GM18909 (cell line): ENCODE measurements at regions not wholly inside any gene's neighbourhood (a gene's known extent, or its start where the extent isn't known, plus 50 kb on each side); places are given as distances from the start of the nearest gene placed in this dataset.

Source experiments
- ATAC-seq: cut with Tn5 transposase; IDR thresholded peaks from one replicate; pipeline ENCODE4 v1.9.1; 2021; ENCODE audit warnings: mild to moderate bottlenecking; ENCODE audit not compliant: unreplicated experiment, poor library complexity

- ATAC-seq = no peak
Measured at GRCh38 chr17:33469421-33469820, 176.3 kb upstream of the ASIC2 start.

DNA sequence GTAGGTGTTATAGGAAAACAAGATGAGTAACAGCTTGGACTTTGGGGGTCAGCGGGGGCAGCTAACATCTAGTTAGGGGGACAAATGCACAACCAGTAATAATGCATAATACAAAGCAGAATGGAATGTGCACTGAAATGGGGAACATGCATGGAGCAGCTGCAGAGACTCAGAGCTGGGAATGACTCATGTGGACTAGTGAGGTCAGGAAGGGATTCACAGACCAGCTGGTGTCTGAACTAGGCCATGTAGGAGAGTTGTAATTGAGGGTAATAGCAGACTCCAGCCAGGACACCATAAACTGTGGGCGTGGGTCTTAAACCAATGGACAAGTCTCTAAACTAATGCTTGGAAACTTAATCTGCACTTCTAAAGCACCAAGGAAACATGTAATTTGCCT lies 176.8 kb upstream of the ASIC2 start:
- ATAC-seq = no peak

DNA sequence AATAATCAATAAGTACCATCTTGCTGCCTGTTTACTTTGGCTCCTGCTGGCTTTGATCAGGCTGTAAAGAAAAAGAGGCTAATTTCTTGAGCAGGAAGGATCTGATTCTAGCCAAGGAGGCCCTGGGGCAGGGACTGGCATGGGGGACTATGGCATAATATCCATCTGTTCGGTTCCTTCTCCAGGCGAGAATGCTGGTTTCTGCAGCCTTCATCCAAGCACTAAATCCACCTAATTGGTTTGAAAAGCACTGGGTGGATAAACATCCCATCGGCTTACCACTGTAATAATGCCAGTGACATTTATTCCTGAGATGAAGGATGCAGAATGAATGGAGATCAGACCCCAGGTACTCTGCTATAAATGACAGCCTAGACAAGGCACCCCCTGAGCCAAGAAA lies 180.0 kb upstream of the ASIC2 start:
- no peak for ATAC-seq

GRCh38 chr17:33474789-33475188 lies 181.7 kb upstream of the ASIC2 start:
- no peak for ATAC-seq

DNA sequence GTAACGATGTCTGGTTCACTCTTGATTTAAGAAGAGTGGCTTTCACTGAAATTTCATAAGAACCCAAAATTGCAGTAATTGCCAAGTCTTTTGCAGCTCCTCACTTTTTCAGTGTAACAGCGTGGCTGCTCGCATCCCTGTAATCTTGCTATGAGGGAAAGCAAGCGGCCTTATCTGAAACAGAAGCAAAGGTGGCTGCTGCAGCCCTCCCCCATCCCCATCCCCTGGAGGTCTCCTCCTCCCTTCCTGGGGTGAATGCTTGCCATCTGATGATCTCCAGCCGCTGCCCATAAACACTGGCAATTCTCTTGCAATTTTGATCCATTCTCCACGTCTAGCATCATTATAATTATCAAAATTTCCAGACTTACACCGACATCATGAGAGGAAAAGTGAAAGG lies 182.5 kb upstream of the ASIC2 start:
- ATAC-seq = no peak

DNA sequence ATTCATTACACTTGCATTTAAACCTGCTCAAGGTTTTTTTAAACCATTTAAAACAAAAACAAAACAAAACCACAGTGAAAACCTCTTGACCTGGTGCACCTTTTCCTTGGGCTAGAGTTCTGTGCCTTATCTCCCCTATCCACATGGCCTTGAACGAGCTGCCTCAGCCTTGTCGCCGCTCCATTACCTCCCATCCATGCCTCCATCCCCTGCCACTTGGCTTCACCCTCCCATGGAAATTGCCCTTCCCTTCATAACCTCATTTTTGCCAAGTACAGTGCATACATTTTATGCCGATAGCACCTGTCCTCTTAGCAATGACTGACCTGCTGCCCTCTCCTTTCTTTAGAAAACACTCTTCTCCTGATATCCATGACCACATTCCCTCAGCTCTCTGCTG lies 188.6 kb upstream of the ASIC2 start:
- no peak for ATAC-seq

DNA sequence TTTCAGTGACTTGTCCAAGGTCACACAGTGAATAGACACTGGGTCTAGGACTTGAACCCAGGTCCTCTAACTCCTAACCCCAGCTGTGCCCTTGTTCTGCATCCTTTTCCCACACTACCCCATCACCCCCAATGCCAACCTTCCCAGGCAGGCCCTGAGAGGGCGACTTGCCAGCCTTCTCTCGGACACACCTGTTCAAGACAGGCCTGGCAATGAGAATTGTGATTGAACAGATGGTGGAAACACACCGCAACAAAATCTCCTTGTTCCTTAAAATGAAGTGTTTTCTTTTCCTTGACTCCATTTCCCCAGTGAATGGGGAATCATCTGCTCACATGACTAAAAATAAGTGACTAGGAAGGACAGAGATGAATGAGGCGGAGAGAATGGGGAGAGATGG lies 189.5 kb upstream of the ASIC2 start:
- no peak for ATAC-seq

DNA sequence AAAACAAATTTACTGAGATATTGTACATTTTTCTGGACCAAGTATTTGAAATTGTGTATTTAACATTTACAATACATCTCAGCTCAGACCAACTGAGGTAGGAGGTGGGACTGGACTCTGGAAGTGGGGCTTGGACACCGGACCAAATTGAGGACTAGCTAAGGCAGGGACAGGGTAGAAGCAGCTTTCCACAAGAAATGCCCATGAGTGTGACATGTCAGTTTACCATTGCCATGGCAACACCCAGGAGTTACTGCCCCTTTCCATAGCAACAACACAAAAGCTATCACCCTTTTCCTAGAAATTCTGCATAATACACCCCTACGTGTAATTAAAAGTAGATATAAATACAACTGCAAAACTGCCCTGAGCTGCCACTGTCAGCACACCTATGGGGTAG lies 191.5 kb upstream of the ASIC2 start:
- ATAC-seq = no peak

GRCh38 chr17:33486135-33486885 lies 193.2 kb upstream of the ASIC2 start:
- ATAC-seq = no peak

DNA sequence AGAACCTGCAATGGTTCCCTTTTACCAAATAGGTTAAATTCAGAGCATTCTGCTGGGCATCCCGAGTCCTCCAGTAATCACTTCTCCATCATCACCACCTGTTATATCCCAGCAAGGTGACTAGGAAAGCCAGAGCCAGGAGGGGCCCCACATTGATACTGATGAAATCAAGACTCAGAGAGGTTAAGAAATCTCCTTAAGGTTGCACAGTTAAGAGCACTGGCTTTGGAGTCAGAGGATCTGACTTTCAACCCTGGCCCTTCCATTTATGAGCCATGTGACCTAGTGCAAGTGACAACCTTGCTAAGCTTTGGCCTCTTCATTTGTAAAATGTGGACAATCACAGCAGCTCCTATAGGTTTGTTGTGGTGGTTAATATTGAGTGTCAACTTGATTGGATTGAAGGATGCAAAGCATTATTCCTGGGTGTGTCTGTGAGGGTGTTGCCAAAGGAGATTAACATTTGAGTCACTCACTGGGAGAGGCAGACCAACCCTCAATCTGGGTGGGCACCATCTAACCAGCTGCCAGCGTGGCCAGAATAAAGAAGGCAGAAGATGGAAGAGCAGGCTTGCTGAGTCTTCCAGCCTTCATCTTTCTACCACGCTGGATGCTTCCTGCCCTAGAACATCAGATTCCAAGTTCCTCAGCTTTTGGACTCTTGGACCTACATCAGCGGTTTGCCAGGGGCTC lies 194.2 kb upstream of the ASIC2 start:
- no peak for ATAC-seq

DNA sequence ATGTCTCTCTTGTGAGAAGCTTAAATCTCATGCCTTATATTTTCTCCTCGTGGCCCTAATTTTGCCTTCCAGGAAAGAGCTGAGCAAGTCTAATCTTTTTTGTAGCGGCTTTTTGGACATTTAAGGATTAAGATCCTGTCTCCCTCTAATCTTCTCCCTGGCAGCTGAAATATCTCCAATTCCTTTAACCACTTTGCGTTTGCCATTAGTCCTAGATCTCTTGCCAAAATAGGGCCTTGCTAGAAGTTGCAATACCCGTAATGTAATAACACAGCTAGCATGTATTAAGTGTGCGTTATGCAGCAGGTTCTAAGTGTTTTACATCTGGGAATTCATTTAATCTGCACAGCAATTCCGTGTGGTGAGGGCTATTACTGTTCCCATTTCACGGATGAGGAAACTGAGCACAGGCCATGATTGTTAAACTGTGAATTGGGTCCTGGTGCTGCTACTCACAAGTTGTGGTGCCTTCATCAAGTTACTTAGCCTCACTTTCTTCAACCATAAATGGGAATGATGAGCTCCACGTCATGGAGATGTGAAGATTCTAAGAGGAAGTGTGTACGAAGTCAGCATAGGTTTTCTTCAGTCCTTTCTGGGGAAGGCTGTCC lies 198.9 kb upstream of the ASIC2 start:
- no peak for ATAC-seq

DNA sequence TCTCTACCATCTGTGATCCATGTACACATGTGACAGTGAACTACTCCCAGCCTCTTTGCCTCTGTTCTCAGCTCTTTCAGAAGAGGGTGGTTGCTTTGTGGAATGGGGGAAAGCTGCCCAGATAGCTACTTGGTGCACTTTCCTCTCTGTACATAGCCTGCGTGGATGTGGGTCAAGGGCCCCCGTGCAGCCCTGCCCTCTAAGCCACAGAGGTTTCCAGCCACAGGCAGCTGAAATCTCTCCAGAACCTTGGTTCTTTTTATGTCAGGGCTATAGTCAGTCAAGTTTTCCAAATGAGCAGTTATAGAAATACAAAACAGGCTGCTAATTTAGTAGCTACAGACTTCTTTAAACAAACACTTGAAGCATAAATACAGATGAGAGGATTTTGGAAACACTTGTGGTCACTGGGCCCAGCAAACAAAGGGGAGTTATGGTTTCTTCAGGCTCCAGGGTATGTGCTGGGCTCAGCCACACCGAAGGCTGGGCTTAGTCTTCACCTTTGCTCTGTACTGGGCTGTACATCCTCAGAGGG lies 199.7 kb upstream of the ASIC2 start:
- no peak for ATAC-seq

DNA sequence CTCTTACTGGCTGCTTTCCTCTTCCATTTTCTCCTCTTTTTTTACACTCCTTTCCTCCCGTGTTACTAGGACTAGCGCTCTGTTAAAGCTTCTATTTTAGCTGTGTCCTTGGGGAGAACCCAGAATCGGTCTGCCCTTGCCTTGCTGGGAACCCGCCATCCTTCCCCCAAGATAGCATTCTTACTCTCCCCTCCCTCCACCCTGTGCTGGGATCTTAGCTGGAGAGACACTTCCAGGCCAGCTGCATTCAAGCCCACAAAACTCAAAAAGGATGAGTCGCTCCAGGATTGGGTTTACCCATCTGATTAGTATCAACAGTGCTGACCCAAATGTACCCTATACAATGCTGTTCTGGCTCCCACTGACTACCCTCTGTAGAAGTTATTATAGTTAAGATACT lies 200.5 kb upstream of the ASIC2 start:
- ATAC-seq = no peak

- no peak for ATAC-seq
Measured at GRCh38 chr17:33494151-33494550, 201.1 kb upstream of the ASIC2 start.

- no peak for ATAC-seq
Measured at GRCh38 chr17:33497623-33498022, 204.5 kb upstream of the ASIC2 start.

DNA sequence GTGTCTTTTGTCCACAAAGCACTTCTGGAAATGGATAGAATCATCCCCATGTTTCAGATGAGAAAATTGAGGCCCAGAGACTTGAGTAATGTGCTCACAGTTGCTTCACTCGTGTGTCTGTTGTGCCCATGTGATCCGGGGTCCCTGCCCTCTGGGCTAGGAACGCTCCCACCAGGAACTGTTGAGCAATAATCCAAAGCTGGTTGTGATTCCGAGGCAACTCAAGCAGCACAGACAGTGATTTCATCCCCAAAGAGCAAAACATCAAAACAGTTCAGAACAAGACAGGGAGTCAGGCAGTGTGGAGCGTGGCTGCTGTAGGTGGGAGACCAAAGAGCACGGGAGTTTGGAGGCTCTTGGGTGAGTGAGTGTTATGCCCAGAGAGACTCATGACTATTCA lies 205.0 kb upstream of the ASIC2 start:
- ATAC-seq = no peak

GRCh38 chr17:33499040-33499439 lies 205.9 kb upstream of the ASIC2 start:
- ATAC-seq = no peak

GRCh38 chr17:33500151-33500550 lies 207.1 kb upstream of the ASIC2 start:
- ATAC-seq = no peak

DNA sequence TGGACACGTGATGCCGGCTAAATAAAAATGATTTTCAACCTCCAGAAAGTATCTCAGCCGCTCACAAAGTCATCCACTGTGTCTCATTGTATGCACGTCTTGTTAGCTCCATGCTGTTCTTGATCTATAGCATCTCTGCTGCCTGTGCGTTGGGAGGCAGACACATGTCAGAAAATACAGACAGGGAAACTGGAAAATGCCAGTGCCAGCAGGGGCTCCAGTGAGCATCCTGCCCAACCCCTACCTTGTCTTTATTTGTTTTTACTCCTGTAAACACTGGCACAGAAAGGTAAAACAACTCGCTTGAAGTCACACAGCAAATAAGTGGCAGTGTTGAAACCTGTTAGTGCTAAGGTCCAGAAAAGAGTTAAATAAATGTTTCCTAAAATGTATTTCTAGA lies 208.1 kb upstream of the ASIC2 start:
- no peak for ATAC-seq

GRCh38 chr17:33504571-33504970 lies 211.5 kb upstream of the ASIC2 start:
- no peak for ATAC-seq

- no peak for ATAC-seq
Measured at GRCh38 chr17:33506889-33507650, 214.0 kb upstream of the ASIC2 start.
